NCI-H510A (cell line): ENCODE measurements at regions not wholly inside any gene's neighbourhood (a gene's known extent, or its start where the extent isn't known, plus 50 kb on each side); places are given as distances from the start of the nearest gene placed in this dataset.
"Not testable (repeated sequence)": the region's sequence is repeated elsewhere in the genome, so short reads cannot be mapped to it uniquely, and the experiment has no call there.

ENCODE experiments used
- DNase-seq: peaks from one replicate; lab custom pipeline; 2025; lab: John Stamatoyannopoulos, UW

GRCh38 chr2:51779723-51780122 lies 747.8 kb upstream of the NRXN1 start:
- not testable (repeated sequence) for DNase-seq

- no peak for DNase-seq
These were observed 746.9 kb upstream of the NRXN1 start for GRCh38 chr2:51778806-51779205.

- not testable (repeated sequence) for DNase-seq
These were observed 742.7 kb upstream of the NRXN1 start for GRCh38 chr2:51774606-51775005.

- DNase-seq = no peak
These were observed 728.5 kb upstream of the NRXN1 start for GRCh38 chr2:51760441-51760840.

- DNase-seq = no peak
These were observed 726.1 kb upstream of the NRXN1 start for GRCh38 chr2:51758081-51758480.

GRCh38 chr2:51734115-51734514 lies 702.2 kb upstream of the NRXN1 start:
- DNase-seq = no peak

GRCh38 chr2:51723691-51724090 lies 691.8 kb upstream of the NRXN1 start:
- DNase-seq = no peak

GRCh38 chr2:51722311-51722710 lies 690.4 kb upstream of the NRXN1 start:
- DNase-seq = no peak

GRCh38 chr2:51720826-51721225 lies 688.9 kb upstream of the NRXN1 start:
- DNase-seq = no peak

GRCh38 chr2:51718881-51719280 lies 686.9 kb upstream of the NRXN1 start:
- no peak for DNase-seq

- DNase-seq = no peak
These were observed 685.4 kb upstream of the NRXN1 start for GRCh38 chr2:51717312-51717711.

- DNase-seq = no peak
These were observed 679.8 kb upstream of the NRXN1 start for GRCh38 chr2:51711766-51712165.

GRCh38 chr2:51710222-51710621 lies 678.3 kb upstream of the NRXN1 start:
- no peak for DNase-seq

- no peak for DNase-seq
These were observed 675.7 kb upstream of the NRXN1 start for GRCh38 chr2:51707625-51708024.

GRCh38 chr2:51706220-51706619 lies 674.3 kb upstream of the NRXN1 start:
- no peak for DNase-seq

- DNase-seq = no peak
These were observed 673.5 kb upstream of the NRXN1 start for GRCh38 chr2:51705417-51705816.

- no peak for DNase-seq
These were observed 666.1 kb upstream of the NRXN1 start for GRCh38 chr2:51698021-51698420.

- DNase-seq = no peak
These were observed 665.2 kb upstream of the NRXN1 start for GRCh38 chr2:51697095-51697494.

GRCh38 chr2:51695531-51695930 lies 663.6 kb upstream of the NRXN1 start:
- no peak for DNase-seq

GRCh38 chr2:51693640-51694039 lies 661.7 kb upstream of the NRXN1 start:
- DNase-seq = no peak

- DNase-seq = no peak
These were observed 649.9 kb upstream of the NRXN1 start for GRCh38 chr2:51681854-51682253.

GRCh38 chr2:51673628-51674027 lies 641.7 kb upstream of the NRXN1 start:
- no peak for DNase-seq

- DNase-seq = no peak
These were observed 635.7 kb upstream of the NRXN1 start for GRCh38 chr2:51667679-51668078.

- DNase-seq = no peak
These were observed 630.3 kb upstream of the NRXN1 start for GRCh38 chr2:51662187-51662586.

GRCh38 chr2:51657849-51658248 lies 625.9 kb upstream of the NRXN1 start:
- DNase-seq = no peak
